ENCODE measurements at regions not wholly inside any gene's neighbourhood (a gene's known extent, or its start where the extent isn't known, plus 50 kb on each side); places are given as distances from the start of the nearest gene placed in this dataset.

- TF ChIP-seq CTCF (IDR thresholded peaks at IDR 0.05) (no peak), POLR2A (IDR thresholded peaks at IDR 0.05) (no peak)
Measured at GRCh38 chr14:28494196-28494595, 272.4 kb upstream of the FOXG1 start.

Data from gastroesophageal sphincter (tissue), 3 donors.